Fibroblast of lung (primary cell): ENCODE measurements at regions not wholly inside any gene's neighbourhood (a gene's known extent, or its start where the extent isn't known, plus 50 kb on each side); places are given as distances from the start of the nearest gene placed in this dataset.

ENCODE experiments used
- CTCF ChIP-seq, 2 donors: IDR thresholded peaks in 1 of 2; conservative IDR thresholded peaks in 1 of 2; 1 replicate in 1 of 2; 2 replicates in 1 of 2; pipeline ENCODE4 v1.5.1; 2011 to 2012; ENCODE audit warnings: low read length in 2 of 2, control low read depth in 1 of 2, inconsistent platforms in 1 of 2, low read depth in 1 of 2, mild to moderate bottlenecking in 1 of 2
- EZH2 ChIP-seq: IDR thresholded peaks from 2 replicates; pipeline ENCODE4 v1.5.1; 2012; ENCODE audit warnings: low read length, control low read depth, mild to moderate bottlenecking; ENCODE audit errors: missing control alignments

DNA sequence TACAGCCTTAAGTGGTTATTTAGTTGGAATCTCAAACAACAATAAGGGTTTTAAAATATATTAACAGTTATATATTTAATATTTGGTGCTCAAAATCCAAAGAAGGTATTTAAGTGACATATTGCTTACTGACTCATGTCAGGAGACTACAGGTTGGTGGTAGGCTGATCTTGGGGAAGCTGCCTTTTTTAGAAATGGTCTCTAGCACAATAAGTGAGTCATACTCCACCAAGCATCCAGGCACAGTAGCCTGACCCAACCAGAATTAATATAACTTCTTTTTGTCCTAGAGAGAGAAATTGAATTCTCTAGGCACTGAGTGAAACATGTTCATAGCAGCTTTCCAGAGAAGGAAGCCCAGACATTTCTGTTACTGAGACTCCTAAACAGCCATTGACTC lies 868.5 kb upstream of the TENM4 start:
- TF ChIP-seq CTCF (conservative IDR thresholded peaks at IDR 0.05 in 1 of 2, IDR thresholded peaks at IDR 0.05 in 1 of 2; ENCODE audit: low read depth in 1 of 2, low read length in 2 of 2) = no peak
- TF ChIP-seq EZH2 = no peak
